SK-N-SH treated with all-trans-retinoic acid at 6 μM for 48 hours (cell line): ENCODE measurements at regions not wholly inside any gene's neighbourhood (a gene's known extent, or its start where the extent isn't known, plus 50 kb on each side); places are given as distances from the start of the nearest gene placed in this dataset.
"Not testable (repeated sequence)": the region's sequence is repeated elsewhere in the genome, so short reads cannot be mapped to it uniquely, and the experiment has no call there.

Source experiments
- ATAC-seq: fragments of 200-7000 bp; cut with Tn5 transposase; 3 replicates; pipeline ENCODE4 v1.9.1; 2020; ENCODE audit warnings: mild to moderate bottlenecking, moderate library complexity
- ARNTL ChIP-seq: fragments of 450-650 bp; formaldehyde crosslinking; IDR thresholded peaks from 2 replicates; pipeline ENCODE4 v1.5.0; 2020; ENCODE audit warnings: low read depth, mild to moderate bottlenecking, moderate library complexity, borderline replicate concordance
- BACH2 ChIP-seq: fragments of 250-450 bp; sonication (Bioruptor Pico); IDR thresholded peaks from 2 replicates; pipeline ENCODE4 v1.9.0; 2021; ENCODE audit warnings: mild to moderate bottlenecking, borderline replicate concordance
- CSDC2 ChIP-seq: fragments of 250-450 bp; sonication (Bioruptor Pico); IDR thresholded peaks from 2 replicates; pipeline ENCODE4 v1.5.0; 2020; ENCODE audit warnings: mild to moderate bottlenecking, moderate library complexity
- ESRRG ChIP-seq: fragments of 250-450 bp; sonication (Bioruptor Pico); IDR thresholded peaks from 2 replicates; pipeline ENCODE4 v1.6.1; 2021; ENCODE audit warnings: mild to moderate bottlenecking
- GLIS3 ChIP-seq: fragments of 250-450 bp; sonication (Bioruptor Pico); IDR thresholded peaks from 2 replicates; pipeline ENCODE4 v1.5.0; 2020; ENCODE audit warnings: mild to moderate bottlenecking, moderate library complexity
- ISL1 ChIP-seq: fragments of 250-450 bp; sonication (Bioruptor Pico); IDR thresholded peaks from 2 replicates; pipeline ENCODE4 v2.1.2; 2022; ENCODE audit warnings: mild to moderate bottlenecking, moderate library complexity
- OSR1 ChIP-seq: fragments of 250-450 bp; sonication (Bioruptor Pico); IDR thresholded peaks from 2 replicates; pipeline ENCODE4 v1.8.0; 2022; ENCODE audit warnings: moderate library complexity, mild to moderate bottlenecking, inconsistent platforms
- RARB ChIP-seq: fragments of 250-450 bp; sonication (Bioruptor Pico); IDR thresholded peaks from 2 replicates; pipeline ENCODE4 v1.8.0; 2021; ENCODE audit warnings: mild to moderate bottlenecking, moderate library complexity
- TCF4 ChIP-seq: fragments of 250-450 bp; sonication (Bioruptor Pico); IDR thresholded peaks from 2 replicates; pipeline ENCODE4 v1.8.0; 2021; ENCODE audit warnings: mild to moderate bottlenecking, moderate library complexity, borderline replicate concordance
- TOX ChIP-seq: fragments of 250-450 bp; sonication (Bioruptor Pico); IDR thresholded peaks from 2 replicates; pipeline ENCODE4 v1.8.0; 2021; ENCODE audit warnings: mild to moderate bottlenecking, moderate library complexity, borderline replicate concordance
- ZC3H10 ChIP-seq: fragments of 250-450 bp; sonication (Bioruptor Pico); IDR thresholded peaks from 2 replicates; pipeline ENCODE4 v1.5.1; 2021; ENCODE audit warnings: mild to moderate bottlenecking, moderate library complexity
- ZFP3 ChIP-seq: fragments of 250-450 bp; sonication (Bioruptor Pico); IDR thresholded peaks from 2 replicates; pipeline ENCODE4 v1.5.0; 2020; ENCODE audit warnings: mild to moderate bottlenecking, moderate library complexity
- ZFP30 ChIP-seq: fragments of 450-650 bp; formaldehyde crosslinking; IDR thresholded peaks from 2 replicates; pipeline ENCODE4 v1.5.0; 2022; ENCODE audit warnings: mild to moderate bottlenecking, moderate library complexity
- ZNF565 ChIP-seq: fragments of 450-650 bp; formaldehyde crosslinking; conservative IDR thresholded peaks from 2 replicates; pipeline ENCODE4 v1.5.0; 2020; ENCODE audit warnings: low read depth, mild to moderate bottlenecking, moderate library complexity
- ZNF70 ChIP-seq: fragments of 450-650 bp; formaldehyde crosslinking; IDR thresholded peaks from 2 replicates; pipeline ENCODE4 v1.5.0; 2020; ENCODE audit warnings: mild to moderate bottlenecking, moderate library complexity
- ZNF8 ChIP-seq: fragments of 450-650 bp; formaldehyde crosslinking; IDR thresholded peaks from 2 replicates; pipeline ENCODE4 v1.5.0; 2020; ENCODE audit warnings: mild to moderate bottlenecking, moderate library complexity
- TF ChIP-seq, protein P1 (sequence below): fragments of 250-450 bp; sonication (Bioruptor Pico); IDR thresholded peaks from 2 replicates; pipeline ENCODE4 v1.5.0; 2020; ENCODE audit warnings: mild to moderate bottlenecking, moderate library complexity
- TF ChIP-seq, protein P2 (sequence below): fragments of 250-450 bp; sonication (Bioruptor Pico); IDR thresholded peaks from 2 replicates; pipeline ENCODE4 v1.5.1; 2020; ENCODE audit warnings: low read depth, mild to moderate bottlenecking, moderate library complexity
- TF ChIP-seq, protein P3 (sequence below): fragments of 250-450 bp; sonication (Bioruptor Pico); IDR thresholded peaks from 2 replicates; pipeline ENCODE4 v1.5.1; 2021; ENCODE audit warnings: mild to moderate bottlenecking, moderate library complexity
- TF ChIP-seq, protein P4 (sequence below): fragments of 250-450 bp; sonication (Bioruptor Pico); IDR thresholded peaks from 2 replicates; pipeline ENCODE4 v1.8.0; 2020; ENCODE audit warnings: mild to moderate bottlenecking, moderate library complexity, borderline replicate concordance
- TF ChIP-seq, protein P5 (sequence below): fragments of 250-450 bp; sonication (Bioruptor Pico); IDR thresholded peaks from 2 replicates; pipeline ENCODE4 v1.8.0; 2021; ENCODE audit warnings: low read depth, mild to moderate bottlenecking, moderate library complexity, borderline replicate concordance

DNA sequence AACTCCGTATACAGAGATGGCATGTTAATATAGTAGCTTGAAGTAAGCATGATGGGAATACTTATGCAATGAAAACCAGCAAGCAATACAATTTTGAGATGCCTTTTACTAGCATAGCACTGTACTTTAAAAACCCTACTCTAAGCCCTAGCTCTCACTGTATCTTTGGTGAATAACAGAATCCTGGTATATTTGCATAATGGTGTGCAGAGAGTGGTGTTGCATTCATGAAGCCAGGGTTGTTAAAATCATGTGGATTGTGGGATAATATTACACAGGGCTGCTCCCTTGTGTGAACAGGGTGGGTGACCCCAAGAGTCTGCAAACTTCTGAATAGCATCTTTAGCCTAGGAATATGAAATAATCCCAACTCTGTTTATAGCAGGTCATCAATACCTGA lies 105.2 kb upstream of the BMP2 start:
- TF ChIP-seq ISL1 (CRISPR knock-in tag) = no peak
- no peak for TF ChIP-seq ZFP3 (CRISPR knock-in tag)
- TF ChIP-seq ZFP30 (CRISPR knock-in tag) = no peak
- no peak for TF ChIP-seq TCF4 (CRISPR knock-in tag)
- no peak for TF ChIP-seq ZNF70 (CRISPR knock-in tag)
- TF ChIP-seq, protein P1, sequence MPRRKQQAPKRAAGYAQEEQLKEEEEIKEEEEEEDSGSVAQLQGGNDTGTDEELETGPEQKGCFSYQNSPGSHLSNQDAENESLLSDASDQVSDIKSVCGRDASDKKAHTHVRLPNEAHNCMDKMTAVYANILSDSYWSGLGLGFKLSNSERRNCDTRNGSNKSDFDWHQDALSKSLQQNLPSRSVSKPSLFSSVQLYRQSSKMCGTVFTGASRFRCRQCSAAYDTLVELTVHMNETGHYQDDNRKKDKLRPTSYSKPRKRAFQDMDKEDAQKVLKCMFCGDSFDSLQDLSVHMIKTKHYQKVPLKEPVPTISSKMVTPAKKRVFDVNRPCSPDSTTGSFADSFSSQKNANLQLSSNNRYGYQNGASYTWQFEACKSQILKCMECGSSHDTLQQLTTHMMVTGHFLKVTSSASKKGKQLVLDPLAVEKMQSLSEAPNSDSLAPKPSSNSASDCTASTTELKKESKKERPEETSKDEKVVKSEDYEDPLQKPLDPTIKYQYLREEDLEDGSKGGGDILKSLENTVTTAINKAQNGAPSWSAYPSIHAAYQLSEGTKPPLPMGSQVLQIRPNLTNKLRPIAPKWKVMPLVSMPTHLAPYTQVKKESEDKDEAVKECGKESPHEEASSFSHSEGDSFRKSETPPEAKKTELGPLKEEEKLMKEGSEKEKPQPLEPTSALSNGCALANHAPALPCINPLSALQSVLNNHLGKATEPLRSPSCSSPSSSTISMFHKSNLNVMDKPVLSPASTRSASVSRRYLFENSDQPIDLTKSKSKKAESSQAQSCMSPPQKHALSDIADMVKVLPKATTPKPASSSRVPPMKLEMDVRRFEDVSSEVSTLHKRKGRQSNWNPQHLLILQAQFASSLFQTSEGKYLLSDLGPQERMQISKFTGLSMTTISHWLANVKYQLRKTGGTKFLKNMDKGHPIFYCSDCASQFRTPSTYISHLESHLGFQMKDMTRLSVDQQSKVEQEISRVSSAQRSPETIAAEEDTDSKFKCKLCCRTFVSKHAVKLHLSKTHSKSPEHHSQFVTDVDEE (CRISPR knock-in tag) = no peak
- TF ChIP-seq, protein P2, sequence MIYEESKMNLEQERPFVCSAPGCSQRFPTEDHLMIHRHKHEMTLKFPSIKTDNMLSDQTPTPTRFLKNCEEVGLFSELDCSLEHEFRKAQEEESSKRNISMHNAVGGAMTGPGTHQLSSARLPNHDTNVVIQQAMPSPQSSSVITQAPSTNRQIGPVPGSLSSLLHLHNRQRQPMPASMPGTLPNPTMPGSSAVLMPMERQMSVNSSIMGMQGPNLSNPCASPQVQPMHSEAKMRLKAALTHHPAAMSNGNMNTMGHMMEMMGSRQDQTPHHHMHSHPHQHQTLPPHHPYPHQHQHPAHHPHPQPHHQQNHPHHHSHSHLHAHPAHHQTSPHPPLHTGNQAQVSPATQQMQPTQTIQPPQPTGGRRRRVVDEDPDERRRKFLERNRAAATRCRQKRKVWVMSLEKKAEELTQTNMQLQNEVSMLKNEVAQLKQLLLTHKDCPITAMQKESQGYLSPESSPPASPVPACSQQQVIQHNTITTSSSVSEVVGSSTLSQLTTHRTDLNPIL (CRISPR knock-in tag) = no peak
- TF ChIP-seq, protein P3, sequence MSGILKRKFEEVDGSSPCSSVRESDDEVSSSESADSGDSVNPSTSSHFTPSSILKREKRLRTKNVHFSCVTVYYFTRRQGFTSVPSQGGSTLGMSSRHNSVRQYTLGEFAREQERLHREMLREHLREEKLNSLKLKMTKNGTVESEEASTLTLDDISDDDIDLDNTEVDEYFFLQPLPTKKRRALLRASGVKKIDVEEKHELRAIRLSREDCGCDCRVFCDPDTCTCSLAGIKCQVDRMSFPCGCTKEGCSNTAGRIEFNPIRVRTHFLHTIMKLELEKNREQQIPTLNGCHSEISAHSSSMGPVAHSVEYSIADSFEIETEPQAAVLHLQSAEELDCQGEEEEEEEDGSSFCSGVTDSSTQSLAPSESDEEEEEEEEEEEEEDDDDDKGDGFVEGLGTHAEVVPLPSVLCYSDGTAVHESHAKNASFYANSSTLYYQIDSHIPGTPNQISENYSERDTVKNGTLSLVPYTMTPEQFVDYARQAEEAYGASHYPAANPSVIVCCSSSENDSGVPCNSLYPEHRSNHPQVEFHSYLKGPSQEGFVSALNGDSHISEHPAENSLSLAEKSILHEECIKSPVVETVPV (CRISPR knock-in tag) = no peak
- TF ChIP-seq ZNF8 = no peak
- TF ChIP-seq OSR1 (CRISPR knock-in tag) = no peak
- TF ChIP-seq CSDC2 (CRISPR knock-in tag) = no peak
- no peak for TF ChIP-seq ZC3H10 (CRISPR knock-in tag)
- no peak for TF ChIP-seq ZNF565 (CRISPR knock-in tag)
- TF ChIP-seq, protein P4, sequence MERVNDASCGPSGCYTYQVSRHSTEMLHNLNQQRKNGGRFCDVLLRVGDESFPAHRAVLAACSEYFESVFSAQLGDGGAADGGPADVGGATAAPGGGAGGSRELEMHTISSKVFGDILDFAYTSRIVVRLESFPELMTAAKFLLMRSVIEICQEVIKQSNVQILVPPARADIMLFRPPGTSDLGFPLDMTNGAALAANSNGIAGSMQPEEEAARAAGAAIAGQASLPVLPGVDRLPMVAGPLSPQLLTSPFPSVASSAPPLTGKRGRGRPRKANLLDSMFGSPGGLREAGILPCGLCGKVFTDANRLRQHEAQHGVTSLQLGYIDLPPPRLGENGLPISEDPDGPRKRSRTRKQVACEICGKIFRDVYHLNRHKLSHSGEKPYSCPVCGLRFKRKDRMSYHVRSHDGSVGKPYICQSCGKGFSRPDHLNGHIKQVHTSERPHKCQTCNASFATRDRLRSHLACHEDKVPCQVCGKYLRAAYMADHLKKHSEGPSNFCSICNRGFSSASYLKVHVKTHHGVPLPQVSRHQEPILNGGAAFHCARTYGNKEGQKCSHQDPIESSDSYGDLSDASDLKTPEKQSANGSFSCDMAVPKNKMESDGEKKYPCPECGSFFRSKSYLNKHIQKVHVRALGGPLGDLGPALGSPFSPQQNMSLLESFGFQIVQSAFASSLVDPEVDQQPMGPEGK (CRISPR knock-in tag) = no peak
- TF ChIP-seq ARNTL = no peak
- TF ChIP-seq ESRRG (CRISPR knock-in tag) = no peak
- no peak for TF ChIP-seq BACH2 (CRISPR knock-in tag)
- TF ChIP-seq GLIS3 (CRISPR knock-in tag) = no peak
- no peak for ATAC-seq

DNA sequence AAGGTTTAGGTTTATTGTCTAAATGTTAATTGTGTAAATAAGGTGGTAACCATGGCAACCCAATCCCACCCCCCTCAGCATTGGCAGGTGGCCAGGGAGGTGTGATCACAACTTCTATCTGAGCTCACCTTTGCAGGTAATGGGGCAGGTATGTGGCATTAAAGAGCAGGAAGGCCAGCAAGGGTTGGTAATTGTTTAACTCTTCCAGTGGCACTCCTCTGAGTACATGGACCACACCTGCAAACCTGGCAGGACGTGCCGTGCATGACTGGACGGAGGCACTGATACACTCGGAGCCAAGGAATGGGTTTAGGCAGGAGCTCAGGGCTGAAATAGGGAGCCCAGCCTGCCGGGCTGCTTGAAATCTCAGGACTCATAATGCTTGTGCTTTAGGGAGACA lies 107.0 kb upstream of the BMP2 start:
- TF ChIP-seq TCF4 (CRISPR knock-in tag) = no peak
- TF ChIP-seq ZC3H10 (CRISPR knock-in tag) = no peak
- TF ChIP-seq ZNF70 (CRISPR knock-in tag) = no peak
- no peak for TF ChIP-seq ZNF8
- TF ChIP-seq, protein P3 (CRISPR knock-in tag) = no peak
- TF ChIP-seq ZNF565 (CRISPR knock-in tag) = no peak
- no peak for TF ChIP-seq TOX
- TF ChIP-seq, protein P2 (CRISPR knock-in tag) = no peak
- TF ChIP-seq, protein P1 (CRISPR knock-in tag) = no peak
- TF ChIP-seq ZFP3 (CRISPR knock-in tag) = no peak
- no peak for TF ChIP-seq RARB (CRISPR knock-in tag)
- TF ChIP-seq, protein P5, sequence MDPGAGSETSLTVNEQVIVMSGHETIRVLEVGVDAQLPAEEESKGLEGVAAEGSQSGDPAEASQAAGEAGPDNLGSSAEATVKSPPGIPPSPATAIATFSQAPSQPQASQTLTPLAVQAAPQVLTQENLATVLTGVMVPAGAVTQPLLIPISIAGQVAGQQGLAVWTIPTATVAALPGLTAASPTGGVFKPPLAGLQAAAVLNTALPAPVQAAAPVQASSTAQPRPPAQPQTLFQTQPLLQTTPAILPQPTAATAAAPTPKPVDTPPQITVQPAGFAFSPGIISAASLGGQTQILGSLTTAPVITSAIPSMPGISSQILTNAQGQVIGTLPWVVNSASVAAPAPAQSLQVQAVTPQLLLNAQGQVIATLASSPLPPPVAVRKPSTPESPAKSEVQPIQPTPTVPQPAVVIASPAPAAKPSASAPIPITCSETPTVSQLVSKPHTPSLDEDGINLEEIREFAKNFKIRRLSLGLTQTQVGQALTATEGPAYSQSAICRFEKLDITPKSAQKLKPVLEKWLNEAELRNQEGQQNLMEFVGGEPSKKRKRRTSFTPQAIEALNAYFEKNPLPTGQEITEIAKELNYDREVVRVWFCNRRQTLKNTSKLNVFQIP = no peak
- TF ChIP-seq ZFP30 (CRISPR knock-in tag) = no peak
- ATAC-seq = no peak

DNA sequence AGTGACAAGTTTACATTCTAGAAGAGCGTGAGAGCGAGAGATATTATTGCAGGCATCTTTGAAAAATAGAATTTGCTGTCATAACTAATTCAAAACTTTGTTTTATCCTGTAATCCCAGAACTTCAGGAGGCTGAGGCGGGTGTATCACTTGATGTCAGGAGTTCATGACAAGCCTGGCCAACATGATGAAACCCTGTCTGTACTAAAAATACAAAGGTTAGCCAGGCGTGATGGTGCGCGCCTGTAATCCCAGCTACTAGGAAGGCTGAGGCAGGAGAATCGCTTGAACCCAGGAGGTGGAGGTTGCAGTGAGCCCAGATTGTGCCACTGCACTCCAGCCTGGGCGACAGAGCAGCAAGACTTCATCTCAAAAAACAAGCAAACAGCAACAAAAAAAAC lies 108.6 kb upstream of the BMP2 start:
- not testable (repeated sequence) for ATAC-seq
